Stomach (tissue), 8 donors: ENCODE measurements at regions not wholly inside any gene's neighbourhood (a gene's known extent, or its start where the extent isn't known, plus 50 kb on each side); places are given as distances from the start of the nearest gene placed in this dataset.
"Not testable (repeated sequence)": the region's sequence is repeated elsewhere in the genome, so short reads cannot be mapped to it uniquely, and the experiment has no call there.

Experiments used
- DNase-seq, 2 donors: peaks; one replicate each; pipeline versions ENCODE4 v3.0.0 to v3.0.0-alpha.2; 2013 to 2019
- H3K27ac ChIP-seq, 5 donors: fragments of 200-600 bp in 4 of 5; sonication (generic) in 4 of 5; one replicate each; pipeline ENCODE4 v1.5.1; 2013 to 2019; ENCODE audit warnings: mild to moderate bottlenecking in 1 of 5, moderate library complexity in 1 of 5
- H3K27me3 ChIP-seq, 3 donors: fragments of 200-600 bp; sonication (generic); one replicate each; pipeline ENCODE4 v1.5.1; 2017 to 2019; ENCODE audit warnings: mixed run types in 1 of 3
- H3K36me3 ChIP-seq, 4 donors: fragments of 200-600 bp; sonication (generic); 1 replicate in 3 of 4; 2 replicates in 1 of 4; pipeline ENCODE4 v1.5.1; 2016 to 2019
- H3K4me1 ChIP-seq, 4 donors: fragments of 200-600 bp; sonication (generic); one replicate each; pipeline ENCODE4 v1.5.1; 2016 to 2019
- H3K4me3 ChIP-seq, 4 donors: fragments of 200-600 bp; sonication (generic) in 3 of 4; one replicate each; pipeline ENCODE4 v1.5.1; 2016 to 2019; ENCODE audit warnings: mild to moderate bottlenecking in 1 of 4
- H3K9me3 ChIP-seq, 4 donors: fragments of 200-600 bp; sonication (generic); one replicate each; pipeline ENCODE4 v1.5.1; 2016 to 2019
- CTCF ChIP-seq, 7 experiments: fragments of 450-650 bp in 4 of 7; fragments of 200-600 bp in 3 of 7; sonication (generic) in 3 of 7; IDR thresholded peaks; one replicate each; pipeline ENCODE4 v1.5.1; 2016 to 2019; ENCODE audit warnings: antibody characterized with exemption in 7 of 7, control low read depth in 2 of 7, mild to moderate bottlenecking in 1 of 7
- EP300 ChIP-seq: sonication (generic); formaldehyde crosslinking; IDR thresholded peaks from one replicate; pipeline ENCODE4 v1.6.1; 2017; ENCODE audit warnings: antibody characterized with exemption
- POLR2A ChIP-seq, 4 donors: fragments of 450-650 bp; IDR thresholded peaks; one replicate each; pipeline ENCODE4 v1.6.1; 2016; ENCODE audit warnings: antibody characterized with exemption in 4 of 4, control low read depth in 2 of 4, mild to moderate bottlenecking in 1 of 4, moderate library complexity in 1 of 4
- POLR2AphosphoS5 ChIP-seq, 3 donors: sonication (generic); formaldehyde crosslinking; IDR thresholded peaks; one replicate each; pipeline ENCODE4 v1.6.1; 2016; ENCODE audit warnings: antibody characterized with exemption in 3 of 3
- WGBS, 5 donors: extraction: QIAGEN DNeasy Blood & Tissue Kit in 3 of 5; methylation state at CpG; one replicate each; pipeline versions ENCODE4 v1.1.5 to v1.1.7; 2013 to 2018; 5-methylcytosine and 5-hydroxymethylcytosine counted together
- intact Hi-C: fragments of 100-400 bp; cut with DNase I; formaldehyde crosslinking; loops from one replicate; pipeline ENCODE4 v1.15.1; 2023; ENCODE audit warnings: low total_unique reads
- donor health status: healthy with polysubstance abuse.
- donor health status: Bipolar disorder and iron deficiency.
- donor health status: healthy.

- no peaks in the 10 kb centered on the region for H3K36me3 ChIP-seq
- peaks cover 0 to 21% (median 0%) of the 10 kb centered on the region in 3 donors for H3K27me3 ChIP-seq
- TF ChIP-seq POLR2AphosphoS5 (IDR thresholded peaks at IDR 0.05) (no peak), POLR2A (IDR thresholded peaks at IDR 0.05) (no peak), CTCF (IDR thresholded peaks at IDR 0.05) (no peak), EP300 (no peak)
- H3K9me3 ChIP-seq: no peaks in the 10 kb centered on the region
- H3K27ac ChIP-seq: no peak overlapping the region
- intact Hi-C loops: no loop called here
- DNase-seq: no peak
- H3K4me3 ChIP-seq: no peak overlapping the region
- H3K4me1 ChIP-seq: peaks cover 0 to 8% (median 6%) of the 10 kb centered on the region in 4 donors
- WGBS, 5 donors: 79 to 85% (median 83%) methylated on average over 11 of the region's 11 CpGs
Measured at GRCh38 chr13:30837227-30838159, 68.6 kb upstream of the MEDAG start.

GRCh38 chr13:30839636-30840035 lies 66.4 kb upstream of the MEDAG start:
- H3K4me1 ChIP-seq, H3K36me3 ChIP-seq, intact Hi-C loops, H3K27ac ChIP-seq, H3K9me3 ChIP-seq, H3K4me3 ChIP-seq, DNase-seq: not testable (repeated sequence)
- peaks cover 0 to 11% (median 0%) of the 10 kb centered on the region in 3 donors for H3K27me3 ChIP-seq
- 91 to 100% (median 92%) methylated on average over 4 to 30 of the region's 30 CpGs for WGBS, 5 donors

- TF ChIP-seq POLR2A (IDR thresholded peaks at IDR 0.05) (no peak), CTCF (IDR thresholded peaks at IDR 0.05) (no peak), POLR2AphosphoS5 (IDR thresholded peaks at IDR 0.05) (no peak), EP300 (no peak)
- peaks cover 0 to 11% (median 0%) of the 10 kb centered on the region in 3 donors for H3K27me3 ChIP-seq
- WGBS, 5 donors: 46 to 73% (median 62%) methylated on average over 2 to 6 of the region's 6 CpGs
Measured at GRCh38 chr13:30840515-30840914, 65.6 kb upstream of the MEDAG start.

GRCh38 chr13:30841154-30841553 lies 64.9 kb upstream of the MEDAG start:
- Histone ChIP-seq H3K4me1 (no peaks in the 10 kb centered on the region), H3K9me3 (no peaks in the 10 kb centered on the region), H3K4me3 (no peak overlapping the region), H3K36me3 (no peaks in the 10 kb centered on the region), H3K27ac (no peak overlapping the region), H3K27me3 (peaks cover 0 to 8% (median 0%) of the 10 kb centered on the region in 3 donors)
- 71 to 88% (median 78%) methylated on average over 5 of the region's 5 CpGs for WGBS, 5 donors
- no peak for TF ChIP-seq POLR2A (IDR thresholded peaks at IDR 0.05)
- TF ChIP-seq CTCF (IDR thresholded peaks at IDR 0.05): no peak
- TF ChIP-seq POLR2AphosphoS5 (IDR thresholded peaks at IDR 0.05): no peak
- no peak for TF ChIP-seq EP300
- intact Hi-C loops: no loop called here
- DNase-seq: no peak

More at GRCh38 chr13:30840515-30840914, 65.6 kb upstream of the MEDAG start:
- DNase-seq: no peak
- H3K27ac ChIP-seq: no peak overlapping the region
- H3K9me3 ChIP-seq: no peaks in the 10 kb centered on the region
- H3K4me1 ChIP-seq: no peaks in the 10 kb centered on the region
- intact Hi-C loops: no loop called here
- H3K36me3 ChIP-seq: no peaks in the 10 kb centered on the region
- H3K4me3 ChIP-seq: no peak overlapping the region

GRCh38 chr13:30843548-30843947 lies 62.5 kb upstream of the MEDAG start:
- no peaks in the 10 kb centered on the region for H3K27me3 ChIP-seq
- TF ChIP-seq POLR2A (IDR thresholded peaks at IDR 0.05): no peak
- TF ChIP-seq EP300: no peak
- no peak for TF ChIP-seq POLR2AphosphoS5 (IDR thresholded peaks at IDR 0.05)
- TF ChIP-seq CTCF (IDR thresholded peaks at IDR 0.05): no peak
- H3K4me3 ChIP-seq: no peak overlapping the region
- WGBS, 5 donors: 62 to 87% (median 73%) methylated on average over 4 of the region's 4 CpGs
- intact Hi-C loops: no loop called here
- H3K4me1 ChIP-seq: no peaks in the 10 kb centered on the region
- DNase-seq: no peak
- no peaks in the 10 kb centered on the region for H3K9me3 ChIP-seq
- H3K36me3 ChIP-seq: no peaks in the 10 kb centered on the region
- H3K27ac ChIP-seq: no peak overlapping the region
